ENCODE measurements at regions not wholly inside any gene's neighbourhood (a gene's known extent, or its start where the extent isn't known, plus 50 kb on each side); places are given as distances from the start of the nearest gene placed in this dataset.
A peak's percentile ranks its signal among the peaks of the same experiment; 100 is the strongest.

GRCh38 chr7:20267482-20267881 is 50.3 kb upstream of the MACC1 start:
- in situ Hi-C loops (cut with MboI; ENCODE audit: low pct_unique_long_range_greater_than_20kb, low sequenced_read_pairs) = no loop called here
- DNase-seq = peak; percentile 52

DNA sequence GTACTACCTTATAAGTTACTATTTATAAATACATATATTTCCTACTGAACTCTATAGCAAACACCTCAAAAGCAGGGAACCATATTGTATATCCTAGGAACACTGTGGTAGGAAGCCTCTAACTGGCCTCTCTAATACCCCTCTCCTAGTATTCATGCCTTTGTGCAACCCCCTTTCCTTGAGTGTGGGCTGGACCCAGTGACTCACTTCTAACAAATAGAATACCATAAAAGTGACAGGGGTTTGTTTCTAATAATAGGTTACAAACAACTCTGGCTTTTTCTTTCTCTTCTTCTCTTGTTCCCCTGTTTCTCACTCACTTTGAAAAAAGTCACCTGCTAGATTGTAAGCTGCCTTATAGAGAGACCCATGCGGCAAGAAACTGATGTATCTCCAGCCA is 51.6 kb upstream of the MACC1 start:
- in situ Hi-C loops (cut with MboI; ENCODE audit: low pct_unique_long_range_greater_than_20kb, low sequenced_read_pairs) = no loop called here
- DNase-seq = no peak

DNA sequence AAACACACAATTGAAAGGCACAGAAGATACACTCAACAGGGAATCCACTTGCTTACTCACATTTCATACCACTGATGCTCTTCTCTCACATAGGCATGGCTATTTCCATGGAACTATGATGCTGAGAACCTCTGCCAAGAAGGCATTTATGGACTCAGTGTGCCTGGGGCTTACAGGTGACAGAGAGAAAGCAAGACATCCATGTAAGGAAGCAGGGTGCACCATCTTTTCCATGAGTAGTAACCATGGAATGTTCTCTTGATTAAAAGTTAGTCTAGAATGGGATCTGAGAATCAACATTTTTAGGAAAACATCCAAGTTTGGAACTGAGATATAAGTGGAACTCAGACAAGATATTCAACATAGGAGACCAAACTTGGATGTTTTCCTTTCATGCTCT is 52.5 kb upstream of the MACC1 start:
- in situ Hi-C loops (cut with MboI; ENCODE audit: low pct_unique_long_range_greater_than_20kb, low sequenced_read_pairs) = no loop called here
- DNase-seq = no peak

GRCh38 chr7:20270371-20270770 is 53.2 kb upstream of the MACC1 start:
- in situ Hi-C loops (cut with MboI; ENCODE audit: low pct_unique_long_range_greater_than_20kb, low sequenced_read_pairs) = no loop called here

GRCh38 chr7:20270867-20271266 is 53.7 kb upstream of the MACC1 start:
- DNase-seq = no peak
- in situ Hi-C loops (cut with MboI; ENCODE audit: low pct_unique_long_range_greater_than_20kb, low sequenced_read_pairs) = no loop called here

More at GRCh38 chr7:20270371-20270770, 53.2 kb upstream of the MACC1 start:
- no peak for DNase-seq

DNA sequence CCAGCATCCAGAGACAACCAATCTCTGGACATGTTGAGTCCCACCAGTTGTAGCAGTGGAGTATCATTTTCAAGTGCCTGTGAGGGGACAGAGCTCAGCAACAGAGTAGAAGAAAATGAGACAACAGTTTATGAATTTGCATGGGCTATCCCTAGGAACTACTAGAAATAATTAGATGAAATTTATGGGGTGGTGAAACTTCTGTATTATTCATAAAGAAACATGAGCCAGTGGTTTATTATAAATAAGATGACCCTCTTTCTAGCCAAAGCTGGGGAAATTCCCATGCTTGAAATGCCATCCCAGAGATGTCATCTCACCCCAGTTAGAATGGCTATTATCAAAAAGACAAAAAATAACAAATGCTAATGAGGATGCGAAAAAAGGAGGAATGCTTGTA is 55.1 kb upstream of the ITGB8 start:
- in situ Hi-C loops (cut with MboI; ENCODE audit: low pct_unique_long_range_greater_than_20kb, low sequenced_read_pairs) = no loop called here

DNA sequence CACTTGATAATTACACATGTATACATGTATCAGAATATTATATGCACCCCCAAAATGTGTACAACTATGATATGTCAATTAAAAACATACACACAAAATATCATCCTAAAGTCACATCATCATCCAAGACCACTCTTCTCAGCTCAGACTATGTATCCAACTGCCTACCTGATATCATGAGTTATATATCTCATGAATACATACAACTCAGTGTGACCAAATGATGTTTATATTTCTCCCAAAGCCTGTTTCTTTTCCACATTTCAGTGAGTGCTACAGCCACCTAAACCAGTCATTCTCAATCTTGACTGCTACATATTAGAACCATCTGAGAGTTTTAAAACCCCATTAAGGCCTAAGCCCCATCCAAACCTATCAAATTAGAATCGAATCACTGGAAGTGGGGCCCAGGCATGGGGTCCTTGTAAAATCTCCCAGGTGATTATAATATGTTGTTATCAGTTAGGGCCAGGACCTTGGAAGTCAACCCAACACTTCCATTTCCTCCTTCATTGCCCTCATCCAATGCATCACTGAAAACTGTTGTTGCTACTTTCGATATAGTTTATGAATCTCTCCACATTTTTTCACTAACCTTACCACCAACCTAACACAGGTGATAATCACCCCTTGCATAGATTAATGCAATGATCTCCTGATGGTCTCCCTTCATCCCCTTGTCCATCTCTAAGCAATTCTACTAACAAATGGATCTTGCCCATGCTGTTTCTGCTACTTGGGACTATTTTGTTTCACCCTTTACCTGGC is 53.8 kb upstream of the ITGB8 start:
- in situ Hi-C loops (cut with MboI; ENCODE audit: low pct_unique_long_range_greater_than_20kb, low sequenced_read_pairs) = no loop called here
- peak; percentile 47 for DNase-seq

More for the DNA sequence above, 55.1 kb upstream of the ITGB8 start:
- no peak for DNase-seq

GRCh38 chr7:20279979-20280378 is 50.7 kb upstream of the ITGB8 start:
- DNase-seq = peak; percentile 44
- in situ Hi-C loops (cut with MboI; ENCODE audit: low pct_unique_long_range_greater_than_20kb, low sequenced_read_pairs) = no loop called here

GRCh38 chr7:20280475-20281351 is 50.0 kb upstream of the ITGB8 start:
- DNase-seq = no peak
- in situ Hi-C loops (cut with MboI; ENCODE audit: low pct_unique_long_range_greater_than_20kb, low sequenced_read_pairs) = no loop called here
